Astrocyte of the cerebellum (primary cell): ENCODE measurements at regions not wholly inside any gene's neighbourhood (a gene's known extent, or its start where the extent isn't known, plus 50 kb on each side); places are given as distances from the start of the nearest gene placed in this dataset.

Source experiments
- DNase-seq: peaks from one replicate; pipeline ENCODE4 v3.0.0-alpha.2; 2011; ENCODE audit warnings: low read depth
- H3K4me3 ChIP-seq: 2 replicates; pipeline ENCODE4 v1.5.1; 2011; ENCODE audit warnings: mild to moderate bottlenecking, low read depth, low read length, moderate library complexity
- CTCF ChIP-seq: IDR thresholded peaks from 2 replicates; pipeline ENCODE4 v1.5.1; 2012; ENCODE audit warnings: low read length, low read depth, moderate library complexity, mild to moderate bottlenecking; ENCODE audit errors: missing control alignments
- in situ Hi-C: cut with HindIII; loops from 2 replicates; pipeline ENCODE4 v1.10.0; 2017; ENCODE audit warnings: low sequenced_read_pairs

DNA sequence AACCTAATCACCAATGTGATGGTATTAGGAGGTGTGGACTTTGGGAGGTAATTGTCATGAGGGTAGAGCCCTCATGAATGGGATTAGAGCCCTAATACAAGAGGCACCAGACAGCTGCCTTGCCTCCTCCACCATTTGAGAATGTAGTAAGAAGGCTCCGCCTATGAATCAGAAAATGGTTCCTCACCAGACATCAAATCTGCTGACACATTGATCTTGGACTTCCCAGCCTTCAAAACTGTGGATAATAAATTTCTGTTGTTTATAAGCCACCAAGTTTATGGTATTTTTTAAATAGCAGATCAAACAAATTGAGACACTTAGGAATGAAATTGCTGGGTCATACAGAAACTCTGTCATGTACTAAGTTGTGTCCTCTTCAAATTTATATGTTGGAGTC, 56.8 kb upstream of the COL6A5 start:
- in situ Hi-C loops, result no loop called here
- H3K4me3 ChIP-seq, result no peak overlapping the region
- no peak for DNase-seq
- no peak for TF ChIP-seq CTCF

DNA sequence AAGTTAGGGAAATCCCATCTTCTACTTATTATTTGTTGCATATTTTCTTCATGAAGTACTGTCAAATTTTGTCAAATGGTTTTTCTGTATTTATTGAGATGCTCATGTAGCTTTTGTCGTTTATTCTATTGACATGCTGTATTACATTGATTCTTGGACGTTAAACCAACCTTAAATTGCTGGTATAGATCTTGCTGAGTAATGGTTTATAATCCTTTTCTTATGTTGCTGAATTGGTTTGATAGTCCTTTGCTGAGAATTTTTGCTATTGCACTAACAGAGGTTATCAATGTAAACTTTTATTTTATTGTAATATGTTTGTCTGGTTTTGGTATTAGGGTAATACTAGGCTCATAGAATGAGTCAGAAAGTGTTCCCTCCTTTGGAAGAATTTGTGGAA, 54.3 kb upstream of the COL6A5 start:
- no peak for DNase-seq
- in situ Hi-C loops, result no loop called here

DNA sequence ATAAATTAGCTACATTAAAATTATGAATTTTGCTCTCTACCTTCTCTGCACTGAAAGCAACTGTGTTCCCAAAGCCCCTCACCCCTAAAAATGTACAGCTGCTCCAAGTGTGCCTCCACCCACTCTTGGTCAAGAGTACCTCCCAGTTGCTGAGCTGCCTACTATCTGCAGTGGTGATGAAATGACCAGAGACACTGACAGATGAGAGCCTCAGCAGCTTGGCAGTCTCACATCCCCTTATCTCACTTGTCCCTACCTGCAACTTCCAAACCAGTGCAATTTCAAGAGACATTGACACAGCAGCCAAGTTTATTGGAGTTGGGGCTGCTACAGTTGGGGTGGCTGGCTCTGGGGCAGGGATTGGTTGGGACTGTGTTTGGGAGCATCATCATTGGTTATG, 52.2 kb upstream of the COL6A5 start:
- no peak for TF ChIP-seq CTCF
- in situ Hi-C loops, result no loop called here
- no peak overlapping the region for H3K4me3 ChIP-seq
- no peak for DNase-seq

More for the DNA sequence above, 54.3 kb upstream of the COL6A5 start:
- no peak overlapping the region for H3K4me3 ChIP-seq
- no peak for TF ChIP-seq CTCF
